ENCODE measurements at regions not wholly inside any gene's neighbourhood (a gene's known extent, or its start where the extent isn't known, plus 50 kb on each side); places are given as distances from the start of the nearest gene placed in this dataset.

DNA sequence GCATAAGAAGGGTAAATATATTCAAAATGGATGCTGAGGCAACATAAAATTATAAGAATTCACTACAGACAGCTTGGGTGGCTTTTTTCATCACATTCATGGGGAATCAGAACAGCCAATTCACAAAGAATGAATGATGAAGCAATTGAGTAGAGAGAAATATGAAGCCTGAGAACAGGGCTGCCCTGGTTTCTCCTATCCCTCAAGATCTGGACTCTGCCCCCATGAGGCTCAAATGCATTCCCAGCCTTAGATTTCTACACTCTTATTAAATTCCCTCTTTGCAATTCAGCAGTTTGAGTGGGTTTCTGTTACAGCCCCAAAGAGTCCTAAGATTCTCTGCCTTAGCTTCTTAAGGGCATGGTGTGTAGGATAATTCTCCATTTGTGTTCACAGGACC lies 172.5 kb downstream of the MAIP1 start:
- DNase-seq (ENCODE audit: insufficient read length, low spot score) (no peak), FAIRE-seq (no peak)

GRCh38 chr2:200128296-200128695 lies 172.9 kb downstream of the MAIP1 start:
- DNase-seq (ENCODE audit: insufficient read length, low spot score) (no peak), FAIRE-seq (no peak)
- TF ChIP-seq POLR2A (IDR thresholded peaks at IDR 0.05; ENCODE audit: low read depth, low read length) = no peak

More for the DNA sequence above, 172.5 kb downstream of the MAIP1 start:
- no peak for TF ChIP-seq POLR2A (IDR thresholded peaks at IDR 0.05; ENCODE audit: low read depth, low read length)

DNA sequence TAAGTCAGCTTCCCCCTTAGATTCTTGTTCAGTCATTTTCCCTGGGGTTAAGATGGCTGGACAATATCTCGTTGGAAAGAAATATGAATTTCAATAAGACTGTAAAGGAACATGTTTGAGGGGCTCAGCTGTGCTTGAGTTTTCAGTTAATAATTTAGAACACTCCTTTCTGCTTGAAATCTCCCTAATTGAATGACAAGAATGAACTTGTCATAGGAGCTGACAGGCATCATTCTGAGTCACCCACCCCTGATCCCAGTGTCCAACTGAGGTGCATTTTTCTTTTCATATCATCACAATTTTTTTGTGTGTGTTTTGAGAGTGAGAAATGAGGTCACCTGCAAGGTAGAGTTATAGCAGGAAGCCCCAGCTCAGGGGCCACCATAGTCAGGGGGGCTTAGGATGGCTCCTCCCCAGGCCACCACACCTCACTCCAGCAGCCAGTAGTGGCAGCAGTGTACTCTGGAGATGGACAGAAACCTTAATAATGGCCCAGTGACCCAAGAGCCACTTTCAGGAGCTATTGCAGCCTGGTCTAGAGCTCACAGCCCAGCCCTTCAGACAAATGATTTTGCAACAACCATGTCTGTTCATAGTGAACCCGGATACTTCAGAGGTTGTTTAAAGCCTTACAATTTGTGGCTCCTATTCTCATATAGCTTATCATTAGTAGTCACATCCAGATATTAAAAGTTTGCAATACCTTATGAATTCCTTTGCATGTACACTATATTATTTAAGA lies 174.5 kb downstream of the MAIP1 start:
- no peak for DNase-seq (ENCODE audit: insufficient read length, low spot score)
- TF ChIP-seq POLR2A (IDR thresholded peaks at IDR 0.05; ENCODE audit: low read depth, low read length) = no peak
- FAIRE-seq = no peak

GRCh38 chr2:200130762-200131166 lies 175.4 kb downstream of the MAIP1 start:
- FAIRE-seq = no peak
- no peak for DNase-seq (ENCODE audit: insufficient read length, low spot score)
- no peak for TF ChIP-seq POLR2A (IDR thresholded peaks at IDR 0.05; ENCODE audit: low read depth, low read length)

- DNase-seq (ENCODE audit: insufficient read length, low spot score) (no peak), FAIRE-seq (no peak)
- TF ChIP-seq POLR2A (IDR thresholded peaks at IDR 0.05; ENCODE audit: low read depth, low read length) = no peak
Measured at GRCh38 chr2:200131307-200131706, 175.2 kb upstream of the SPATS2L start.

GRCh38 chr2:200135082-200135481 lies 171.4 kb upstream of the SPATS2L start:
- DNase-seq (ENCODE audit: insufficient read length, low spot score) (no peak), FAIRE-seq (no peak)
- no peak for TF ChIP-seq POLR2A (IDR thresholded peaks at IDR 0.05; ENCODE audit: low read depth, low read length)

DNA sequence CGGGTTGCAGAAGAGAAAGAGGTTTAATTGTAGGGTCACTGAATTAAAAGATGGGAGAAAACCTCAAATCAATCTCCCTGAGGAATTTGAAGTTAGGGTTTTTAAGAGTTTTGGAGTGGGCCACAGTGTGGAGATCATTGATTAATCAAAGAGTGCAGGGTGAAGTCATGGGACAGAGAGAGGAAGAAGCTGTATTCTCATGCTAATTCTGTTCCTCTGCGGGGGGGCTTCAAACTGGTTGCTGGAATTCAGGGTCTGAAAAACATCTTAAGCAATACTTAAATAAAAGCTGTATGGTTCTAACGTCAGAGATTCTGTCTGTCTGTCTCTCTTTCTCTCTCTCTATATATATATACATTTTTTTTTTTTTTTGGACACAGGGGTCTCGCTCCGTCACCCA lies 169.8 kb upstream of the SPATS2L start:
- TF ChIP-seq POLR2A (IDR thresholded peaks at IDR 0.05; ENCODE audit: low read depth, low read length) = no peak
- FAIRE-seq (no peak), DNase-seq (ENCODE audit: insufficient read length, low spot score) (no peak)

- DNase-seq (ENCODE audit: insufficient read length, low spot score) (no peak), FAIRE-seq (no peak)
- TF ChIP-seq POLR2A (IDR thresholded peaks at IDR 0.05; ENCODE audit: low read depth, low read length) = no peak
Measured at GRCh38 chr2:200137271-200137670, 169.2 kb upstream of the SPATS2L start.

DNA sequence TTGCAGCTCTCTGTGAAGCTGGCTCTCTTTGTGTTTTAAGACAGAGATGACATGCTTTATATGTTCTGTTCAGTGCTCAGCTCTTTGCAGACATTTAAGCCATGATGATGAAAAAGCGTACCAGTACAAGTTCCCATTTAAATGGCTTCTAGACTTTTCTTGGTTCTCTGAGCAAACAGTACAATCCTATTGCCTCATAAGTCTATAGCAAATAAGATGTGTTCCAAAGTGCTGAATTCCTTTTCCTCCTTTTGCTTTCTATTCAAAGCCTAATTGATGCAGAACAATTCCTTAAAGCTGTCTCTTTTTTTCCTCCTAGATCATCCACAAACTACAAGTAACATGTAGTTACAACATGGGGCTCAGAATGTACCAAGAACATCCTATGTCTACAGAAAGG lies 168.8 kb upstream of the SPATS2L start:
- DNase-seq (ENCODE audit: insufficient read length, low spot score) (no peak), FAIRE-seq (no peak)
- no peak for TF ChIP-seq POLR2A (IDR thresholded peaks at IDR 0.05; ENCODE audit: low read depth, low read length)

DNA sequence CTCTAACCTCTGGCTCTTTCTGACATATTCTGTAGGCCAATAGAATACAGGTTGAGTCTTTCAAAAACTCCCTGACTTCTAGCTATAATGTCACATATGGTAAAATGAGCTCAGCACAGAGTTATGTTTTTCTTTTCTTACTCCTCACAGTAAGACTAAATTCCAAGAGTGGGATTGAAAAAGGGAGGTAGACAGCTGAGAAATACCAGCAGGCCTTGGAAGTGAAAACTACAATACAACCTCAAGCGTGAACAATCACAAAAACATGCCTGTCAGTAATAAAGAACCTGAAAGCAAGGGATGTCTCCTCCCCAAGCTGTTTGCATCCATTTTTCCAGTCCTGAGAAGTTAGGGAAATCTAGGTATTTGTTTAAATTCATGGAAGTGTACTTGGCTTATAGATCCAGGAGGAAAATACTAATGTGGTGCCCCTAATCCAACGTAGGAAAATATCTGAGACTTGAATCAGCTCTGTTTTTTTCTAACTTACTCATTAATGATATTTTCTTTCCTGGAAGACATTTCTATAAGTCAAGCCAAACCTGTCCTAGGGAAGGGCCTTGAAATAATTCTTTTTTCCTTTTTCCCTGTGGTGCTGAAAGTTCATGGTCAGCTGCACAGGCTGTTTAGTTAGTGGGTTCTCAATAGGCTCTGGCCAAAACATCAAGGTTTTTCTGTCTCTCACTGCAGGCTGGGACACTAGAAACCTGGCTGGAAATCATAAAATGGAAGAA lies 167.9 kb upstream of the SPATS2L start:
- DNase-seq (ENCODE audit: insufficient read length, low spot score) = no peak
- no peak for TF ChIP-seq POLR2A (IDR thresholded peaks at IDR 0.05; ENCODE audit: low read depth, low read length)
- no peak for FAIRE-seq

DNA sequence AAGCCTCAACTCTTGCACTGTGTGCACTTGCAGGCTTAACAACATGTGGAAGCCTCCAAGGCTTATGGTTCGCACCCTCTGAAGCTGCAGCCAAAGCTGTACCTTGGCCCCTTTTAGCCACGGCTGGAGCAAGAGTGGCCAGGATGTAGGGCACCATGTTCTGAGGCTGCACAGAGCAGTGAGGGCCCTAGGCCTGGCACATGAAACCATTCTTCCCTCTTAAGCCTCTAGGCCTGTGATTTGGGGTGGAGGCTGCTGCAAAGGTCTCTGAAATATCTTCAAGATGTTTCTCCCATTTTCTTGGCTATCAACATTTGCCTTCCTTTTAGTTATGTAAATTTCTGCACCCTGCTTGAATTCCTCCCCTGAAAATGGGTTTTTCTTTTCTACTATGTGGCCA lies 161.9 kb upstream of the SPATS2L start:
- FAIRE-seq (no peak), DNase-seq (ENCODE audit: insufficient read length, low spot score) (no peak)
- no peak for TF ChIP-seq POLR2A (IDR thresholded peaks at IDR 0.05; ENCODE audit: low read depth, low read length)

DNA sequence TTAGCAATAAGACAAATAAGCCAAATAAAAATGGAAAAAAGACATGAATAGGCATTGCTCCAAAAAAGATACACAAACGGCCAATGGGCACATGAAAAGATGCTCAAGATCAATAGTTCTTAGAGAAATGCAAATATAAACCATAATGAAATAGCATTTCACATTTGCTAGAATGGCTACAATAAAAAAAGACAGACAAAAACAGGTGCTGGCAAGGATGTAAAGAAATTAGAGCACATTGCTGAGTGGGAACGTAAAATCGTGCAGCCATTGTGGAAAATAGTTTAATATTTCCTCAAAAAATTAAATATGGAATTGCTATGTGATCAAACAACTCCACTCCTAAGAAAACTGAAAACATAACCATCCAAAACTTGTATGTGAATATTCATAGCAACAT lies 160.0 kb upstream of the SPATS2L start:
- DNase-seq (ENCODE audit: insufficient read length, low spot score) = no peak
- FAIRE-seq = no peak
- no peak for TF ChIP-seq POLR2A (IDR thresholded peaks at IDR 0.05; ENCODE audit: low read depth, low read length)

DNA sequence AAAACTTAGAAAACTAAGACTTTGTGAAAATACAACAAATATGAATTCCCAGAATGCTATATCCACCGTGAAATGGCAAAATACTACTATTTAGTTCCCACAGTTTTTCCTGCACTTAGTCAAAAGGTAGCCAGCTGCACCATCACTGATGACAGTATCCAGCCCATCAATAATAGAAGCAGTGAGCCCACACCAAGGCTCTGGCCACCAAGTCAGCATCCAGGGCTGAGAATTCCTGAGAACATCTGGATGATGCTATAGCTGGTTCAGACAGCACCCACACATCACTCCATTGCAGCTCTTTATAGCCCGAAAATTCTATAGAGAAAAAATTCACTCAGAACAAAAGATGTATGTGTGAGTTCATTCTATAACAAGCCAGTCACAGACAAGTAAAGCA lies 159.1 kb upstream of the SPATS2L start:
- no peak for FAIRE-seq

GRCh38 chr2:200148366-200148765 lies 158.1 kb upstream of the SPATS2L start:
- no peak for TF ChIP-seq POLR2A (IDR thresholded peaks at IDR 0.05; ENCODE audit: low read depth, low read length)
- no peak for DNase-seq (ENCODE audit: insufficient read length, low spot score)
- FAIRE-seq = no peak

More for the DNA sequence above, 159.1 kb upstream of the SPATS2L start:
- TF ChIP-seq POLR2A (IDR thresholded peaks at IDR 0.05; ENCODE audit: low read depth, low read length) = no peak
- DNase-seq (ENCODE audit: insufficient read length, low spot score) = no peak
